T1000 (cell line): ENCODE measurements at regions not wholly inside any gene's neighbourhood (a gene's known extent, or its start where the extent isn't known, plus 50 kb on each side); places are given as distances from the start of the nearest gene placed in this dataset.

Source experiments
- DNase-seq: peaks from one replicate; lab custom pipeline; 2025; ENCODE audit warnings: mixed read lengths; lab: John Stamatoyannopoulos, UW

GRCh38 chr3:25291481-25291905 lies 136.6 kb upstream of the RARB start:
- no peak for DNase-seq

- DNase-seq: no peak
Measured at GRCh38 chr3:25292036-25292435, 136.0 kb upstream of the RARB start.

GRCh38 chr3:25292595-25292994 lies 135.5 kb upstream of the RARB start:
- DNase-seq: no peak

DNA sequence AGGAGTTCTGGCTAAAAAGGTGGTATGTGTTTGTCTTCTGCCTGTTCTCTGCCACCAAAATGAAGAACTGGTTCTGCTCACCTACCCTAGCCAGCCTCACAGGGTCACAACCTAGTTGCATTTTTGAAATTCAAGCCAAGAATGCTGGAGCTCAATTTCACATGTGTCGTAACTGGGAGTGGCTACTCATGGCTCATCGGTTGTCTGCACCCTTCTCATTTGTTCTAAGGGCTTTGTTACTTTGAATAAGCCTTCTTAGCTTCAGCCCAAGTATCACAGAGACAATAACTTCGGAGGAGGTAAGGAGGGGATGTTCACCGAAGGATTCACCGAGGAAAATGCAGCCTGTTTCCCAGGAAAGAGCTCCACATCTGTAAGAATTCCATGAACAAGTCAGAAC lies 134.3 kb upstream of the RARB start:
- DNase-seq: no peak

GRCh38 chr3:25294169-25294805 lies 133.8 kb upstream of the RARB start:
- no peak for DNase-seq

GRCh38 chr3:25297667-25298585 lies 130.1 kb upstream of the RARB start:
- DNase-seq: no peak

- no peak for DNase-seq
Measured at GRCh38 chr3:25300141-25300540, 127.9 kb upstream of the RARB start.

- DNase-seq: no peak
Measured at GRCh38 chr3:25304916-25305315, 123.1 kb upstream of the RARB start.

DNA sequence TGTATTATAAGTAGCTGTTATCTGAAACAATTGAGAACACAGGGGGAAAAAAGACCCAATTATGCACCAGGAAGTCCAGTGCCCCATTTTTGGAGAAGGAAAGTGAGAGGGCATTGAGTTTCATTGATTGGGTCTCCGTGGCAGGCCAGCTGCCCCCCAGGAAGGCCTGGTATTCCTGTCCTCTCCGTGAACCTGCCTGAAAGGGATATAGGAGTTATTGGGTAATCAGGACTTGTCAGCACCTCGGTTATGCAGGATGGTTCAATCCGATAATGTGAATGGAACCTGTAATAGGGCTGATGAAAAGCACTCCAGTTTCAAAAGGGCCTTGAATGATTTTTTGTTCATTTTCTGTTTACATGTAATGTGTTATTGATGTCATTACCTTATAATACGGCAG lies 122.0 kb upstream of the RARB start:
- DNase-seq: no peak

DNA sequence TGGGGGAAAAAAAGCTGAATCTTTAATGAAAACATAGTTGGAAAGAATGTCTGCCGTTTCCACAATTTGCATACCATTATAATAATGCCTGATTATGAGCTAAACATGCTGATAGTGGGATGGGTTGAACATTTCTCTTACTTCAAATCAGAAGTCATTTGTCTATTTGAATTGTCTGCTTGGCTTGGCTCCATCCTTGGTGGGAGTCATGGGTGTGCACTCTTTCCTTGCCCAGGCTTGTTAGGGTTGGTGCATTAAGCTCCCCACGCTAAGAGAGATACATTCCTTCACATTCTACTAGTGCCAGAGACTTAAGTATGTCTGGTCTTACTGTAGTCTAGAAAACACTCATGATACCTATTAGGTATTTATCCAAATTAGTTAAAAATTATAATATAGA lies 121.4 kb upstream of the RARB start:
- no peak for DNase-seq

- DNase-seq: no peak
Measured at GRCh38 chr3:25313286-25313685, 114.8 kb upstream of the RARB start.

DNA sequence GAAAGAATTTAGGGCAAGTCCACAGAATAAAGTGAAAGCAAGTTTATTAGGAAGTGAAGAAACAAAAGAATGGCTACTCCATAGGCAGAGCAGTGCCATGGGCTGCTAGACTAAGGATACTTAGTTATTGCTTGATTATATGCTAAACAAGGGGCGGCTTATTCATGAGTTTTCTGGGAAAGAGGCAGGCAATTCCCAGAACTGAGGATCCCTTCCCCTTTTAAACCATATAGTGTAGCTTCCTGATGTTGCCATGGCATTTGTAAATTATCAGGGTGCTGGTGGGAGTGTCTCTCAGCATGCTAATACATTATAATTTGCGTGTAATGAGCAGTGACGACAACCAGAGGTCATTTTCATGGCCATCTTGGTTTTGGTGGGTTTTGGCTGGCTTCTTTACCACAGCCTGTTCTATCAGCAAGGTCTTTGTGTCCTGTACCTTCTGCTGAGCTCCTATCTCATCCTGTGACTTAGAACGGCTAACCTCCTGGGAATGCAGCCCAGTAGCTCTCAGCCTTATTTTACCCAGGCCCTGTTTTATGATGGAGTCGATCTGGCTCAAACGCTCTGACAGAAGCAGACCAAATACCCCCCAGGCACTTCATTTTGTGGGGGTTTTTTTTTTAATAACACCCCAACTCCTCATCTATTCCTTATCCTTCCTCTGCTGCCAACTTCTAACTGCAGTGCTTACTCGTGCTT lies 103.0 kb upstream of the RARB start:
- DNase-seq: no peak

DNA sequence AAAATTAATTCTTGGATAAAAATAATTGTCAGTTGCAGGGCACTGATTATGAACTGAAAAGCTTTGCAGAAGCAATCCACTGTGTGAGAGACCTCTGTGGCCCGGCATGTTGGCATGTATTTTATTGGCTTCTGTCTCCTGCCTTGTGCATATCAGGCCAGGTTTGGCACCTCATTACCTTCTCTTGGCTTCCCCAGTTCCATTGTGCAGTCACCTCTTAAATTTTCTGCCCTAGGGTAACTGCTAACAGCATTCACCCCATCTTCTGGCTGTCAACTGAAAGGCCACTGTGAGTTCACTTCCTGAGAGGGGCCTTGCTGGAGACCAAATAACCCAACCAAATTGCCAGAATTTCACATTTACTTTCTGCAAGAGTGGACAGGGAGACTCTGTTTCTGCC lies 92.7 kb upstream of the RARB start:
- no peak for DNase-seq

- no peak for DNase-seq
Measured at GRCh38 chr3:25338158-25338725, 89.8 kb upstream of the RARB start.

DNA sequence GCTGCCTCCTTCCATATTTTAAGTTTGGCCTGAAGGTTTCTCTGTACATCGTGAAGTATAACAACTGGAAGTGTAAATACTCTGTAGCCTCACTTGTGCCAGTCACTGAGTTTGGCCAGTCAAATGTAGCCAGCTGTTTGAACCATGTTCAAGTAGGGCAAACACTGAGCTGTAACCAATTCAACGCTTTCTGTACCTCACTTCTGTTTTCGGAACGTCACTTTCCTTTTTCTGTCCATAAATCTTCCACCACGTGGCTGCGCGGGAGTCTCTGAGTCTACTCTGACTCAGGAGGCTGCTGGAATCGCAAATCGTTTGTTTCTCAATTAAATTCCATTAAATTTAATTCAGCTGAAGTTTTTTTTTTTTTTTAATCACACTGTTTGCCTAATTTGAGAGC lies 88.8 kb upstream of the RARB start:
- DNase-seq: no peak

DNA sequence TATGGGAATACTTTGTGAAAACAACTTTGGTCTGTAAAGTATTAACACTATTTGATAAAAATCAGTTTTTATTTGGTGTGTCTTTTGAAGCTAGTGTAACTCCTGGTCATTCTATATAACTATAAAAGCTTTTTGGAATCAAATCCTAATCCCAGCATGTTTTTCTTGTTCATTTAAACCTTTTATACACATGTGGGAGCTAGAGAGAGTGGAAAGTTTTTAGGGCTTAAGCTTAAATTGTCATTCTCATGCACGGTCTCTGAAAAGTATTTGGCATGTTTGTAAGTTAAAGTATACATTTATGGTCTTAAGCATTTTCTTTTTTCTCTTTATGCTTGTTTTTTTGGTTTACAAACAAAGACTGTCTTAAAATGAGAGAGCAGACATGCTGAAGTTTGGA lies 83.4 kb upstream of the RARB start:
- no peak for DNase-seq

DNA sequence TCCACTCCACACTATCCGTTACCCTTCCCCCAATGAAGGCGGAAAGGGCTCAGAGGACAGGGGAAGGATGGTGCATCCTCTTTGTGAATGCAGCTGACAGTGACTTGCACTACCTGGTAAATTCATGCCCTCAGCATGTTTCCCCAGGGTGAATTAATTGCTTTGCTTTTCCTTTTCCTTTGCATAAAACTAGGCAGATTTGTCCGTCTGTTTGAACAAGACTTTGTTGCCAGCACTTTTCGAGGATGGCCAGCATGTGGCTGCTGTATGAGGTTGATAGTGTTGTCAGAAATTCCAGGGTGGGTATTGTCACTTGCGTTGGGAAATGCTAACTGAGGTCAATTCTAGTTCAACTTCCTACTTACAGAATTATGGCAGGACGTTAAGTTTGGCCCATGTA lies 79.0 kb upstream of the RARB start:
- DNase-seq: no peak

- no peak for DNase-seq
Measured at GRCh38 chr3:25349828-25350724, 78.0 kb upstream of the RARB start.

DNA sequence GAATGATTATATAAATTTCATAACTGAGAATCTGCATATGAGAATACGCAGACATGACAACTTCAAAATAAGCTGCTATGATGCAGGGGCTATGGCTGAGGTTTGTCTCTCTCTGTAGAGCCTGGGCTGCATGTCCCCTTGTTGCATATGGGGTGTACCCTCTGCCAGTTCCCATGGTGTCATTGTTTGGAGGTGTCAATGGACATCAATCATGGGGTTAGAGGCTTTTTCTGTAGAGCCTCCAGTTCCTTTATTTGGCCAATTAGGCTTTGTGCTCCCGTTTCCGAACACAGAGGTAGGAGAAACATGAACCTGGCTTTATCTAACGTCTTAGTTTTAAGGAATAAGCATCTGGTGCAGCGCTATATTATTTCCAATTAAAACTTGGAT lies 77.3 kb upstream of the RARB start:
- DNase-seq: no peak

DNA sequence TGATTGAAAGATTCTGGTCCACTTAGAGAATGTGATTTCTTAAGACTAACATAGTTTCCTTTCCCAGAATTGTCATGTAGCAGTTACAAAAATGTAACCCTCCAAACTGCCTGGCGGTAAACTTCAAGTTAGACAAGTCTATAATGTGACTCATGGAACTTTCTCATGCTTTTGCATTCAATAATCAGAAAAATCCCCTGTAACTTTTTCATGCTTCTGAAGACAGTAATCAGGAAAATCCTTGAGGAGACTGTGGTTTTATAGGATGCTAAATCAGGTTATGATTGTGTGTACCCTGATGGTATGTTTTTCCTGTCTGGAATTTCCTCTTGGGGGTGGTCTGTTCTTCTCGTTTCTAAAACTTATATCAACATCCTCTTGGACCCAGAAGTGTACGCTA lies 74.0 kb upstream of the RARB start:
- DNase-seq: no peak

DNA sequence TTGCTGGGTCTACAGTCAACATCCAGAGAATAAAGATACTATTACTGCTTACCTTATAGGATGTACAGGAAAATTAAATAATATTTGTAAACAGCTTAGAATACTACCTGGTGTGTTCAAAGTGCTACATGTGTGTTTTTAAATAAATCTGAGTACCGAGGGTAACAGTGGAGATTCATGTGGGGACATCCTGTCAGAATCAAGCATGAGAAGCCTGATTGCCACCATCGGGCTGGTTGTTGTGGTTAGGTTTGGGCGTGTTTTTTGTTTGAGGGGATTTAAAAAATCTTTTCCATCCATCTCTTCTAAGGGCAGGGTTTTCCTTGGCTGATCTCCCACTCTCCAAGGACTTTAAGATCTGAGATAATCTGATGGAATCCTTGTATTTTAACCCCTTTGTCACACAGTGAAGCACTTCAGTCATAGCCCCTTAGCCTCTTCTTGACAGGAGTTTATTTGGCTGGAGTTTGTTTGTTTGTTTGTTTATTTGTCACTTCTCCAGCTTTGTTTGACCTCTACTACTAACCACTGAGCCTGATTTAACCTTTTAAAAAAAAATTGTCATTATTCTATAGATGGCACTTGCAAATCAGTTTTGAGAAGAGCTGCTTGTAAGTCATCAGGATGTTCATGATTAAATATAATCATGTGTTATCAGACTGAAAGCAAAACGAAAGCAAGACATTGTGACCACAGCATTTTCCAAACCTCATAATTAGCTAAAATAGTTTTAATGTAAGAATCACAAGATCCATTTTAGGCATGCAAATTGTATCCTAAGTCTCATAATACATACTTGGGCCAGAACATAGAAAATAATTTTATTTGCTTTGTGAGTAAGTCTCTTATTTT lies 72.8 kb upstream of the RARB start:
- no peak for DNase-seq
